ENCODE measurements at regions not wholly inside any gene's neighbourhood (a gene's known extent, or its start where the extent isn't known, plus 50 kb on each side); places are given as distances from the start of the nearest gene placed in this dataset.
"Not testable (repeated sequence)": the region's sequence is repeated elsewhere in the genome, so short reads cannot be mapped to it uniquely, and the experiment has no call there.

- no peaks in the 10 kb centered on the region for H3K27me3 Mint-ChIP-seq (ENCODE audit: insufficient read depth, unreplicated experiment)
- no peaks in the 10 kb centered on the region for H3K36me3 ChIP-seq (ENCODE audit: control insufficient read depth, insufficient read depth, low read length)
- H3K9me3 ChIP-seq: no peaks in the 10 kb centered on the region; the same call in 1 of the 2 replicates
- H3K27ac Mint-ChIP-seq (ENCODE audit: unreplicated experiment): no peak overlapping the region
- H3K4me1 ChIP-seq: no peaks in the 10 kb centered on the region
- H3K4me1 Mint-ChIP-seq (ENCODE audit: low read depth, unreplicated experiment): no peaks in the 10 kb centered on the region
- intact Hi-C loops (cut with micrococcal nuclease; ENCODE audit: unreplicated experiment): no loop called here
- no peak overlapping the region for H3K4me3 ChIP-seq (ENCODE audit: low read depth, low read length)
- no TSS peak for BruUV-seq (replicated peaks)
- no peak for DNase-seq
- H3K36me3 Mint-ChIP-seq (ENCODE audit: insufficient read depth, unreplicated experiment): no peaks in the 10 kb centered on the region
- no peaks in the 10 kb centered on the region for H3K9me3 Mint-ChIP-seq (ENCODE audit: unreplicated experiment)
- CTCF ChIA-PET: no interaction called here
- no peak for TF ChIP-seq CTCF (IDR thresholded peaks at IDR 0.05; ENCODE audit: insufficient read depth in 1 of 2, low read depth in 1 of 2, low read length in 1 of 2, severe bottlenecking in 1 of 2, unreplicated experiment in 1 of 2)
- H3K4me3 Mint-ChIP-seq (ENCODE audit: unreplicated experiment): no peak overlapping the region
- POLR2A ChIA-PET: no interaction called here
- H3K27me3 ChIP-seq (replicated peaks; ENCODE audit: control insufficient read depth, insufficient read depth, low read length): no peaks in the 10 kb centered on the region
Observed at GRCh38 chr2:34229998-34230397, 630.9 kb upstream of the FAM98A start.

- CTCF ChIA-PET: no interaction called here
- TF ChIP-seq CTCF (IDR thresholded peaks at IDR 0.05; ENCODE audit: insufficient read depth in 1 of 2, low read depth in 1 of 2, low read length in 1 of 2, severe bottlenecking in 1 of 2, unreplicated experiment in 1 of 2): no peak
- Histone ChIP-seq H3K4me3 (ENCODE audit: low read depth, low read length) (no peak overlapping the region), H3K27me3 (replicated peaks; ENCODE audit: control insufficient read depth, insufficient read depth, low read length) (no peaks in the 10 kb centered on the region), H3K4me1 (no peaks in the 10 kb centered on the region), H3K36me3 (ENCODE audit: control insufficient read depth, insufficient read depth, low read length) (no peaks in the 10 kb centered on the region), H3K9me3 (no peaks in the 10 kb centered on the region; the same call in 1 of the 2 replicates)
- POLR2A ChIA-PET: no interaction called here
- Mint-ChIP-seq H3K36me3 (ENCODE audit: insufficient read depth, unreplicated experiment) (no peaks in the 10 kb centered on the region), H3K9me3 (ENCODE audit: unreplicated experiment) (peaks cover 24% of the 10 kb centered on the region), H3K4me3 (ENCODE audit: unreplicated experiment) (no peak overlapping the region), H3K27ac (ENCODE audit: unreplicated experiment) (no peak overlapping the region), H3K27me3 (ENCODE audit: insufficient read depth, unreplicated experiment) (peaks cover 6% of the 10 kb centered on the region), H3K4me1 (ENCODE audit: low read depth, unreplicated experiment) (no peaks in the 10 kb centered on the region)
- intact Hi-C loops (cut with micrococcal nuclease; ENCODE audit: unreplicated experiment): no loop called here
- no TSS peak for BruUV-seq (replicated peaks)
- no peak for DNase-seq
Observed at GRCh38 chr2:34215174-34215573, 616.1 kb upstream of the FAM98A start.

- H3K4me3 Mint-ChIP-seq (ENCODE audit: unreplicated experiment); H3K9me3 ChIP-seq; POLR2A ChIA-PET; H3K4me1 Mint-ChIP-seq (ENCODE audit: low read depth, unreplicated experiment); CTCF ChIA-PET; H3K27ac Mint-ChIP-seq (ENCODE audit: unreplicated experiment); H3K4me1 ChIP-seq; H3K27me3 ChIP-seq (replicated peaks; ENCODE audit: control insufficient read depth, insufficient read depth, low read length); intact Hi-C loops (cut with micrococcal nuclease; ENCODE audit: unreplicated experiment); H3K4me3 ChIP-seq (ENCODE audit: low read depth, low read length); H3K27me3 Mint-ChIP-seq (ENCODE audit: insufficient read depth, unreplicated experiment); BruUV-seq (replicated peaks); H3K36me3 ChIP-seq (ENCODE audit: control insufficient read depth, insufficient read depth, low read length); H3K36me3 Mint-ChIP-seq (ENCODE audit: insufficient read depth, unreplicated experiment): not testable (repeated sequence)
- DNase-seq: peak in 1 of 2 experiments; percentile 30
- peaks cover 40% of the 10 kb centered on the region for H3K9me3 Mint-ChIP-seq (ENCODE audit: unreplicated experiment)
Observed at GRCh38 chr2:34210382-34210781, 611.3 kb upstream of the FAM98A start.

GRCh38 chr2:34204560-34204959 lies 605.5 kb upstream of the FAM98A start:
- Mint-ChIP-seq H3K27me3 (ENCODE audit: insufficient read depth, unreplicated experiment) (peaks cover 2% of the 10 kb centered on the region), H3K36me3 (ENCODE audit: insufficient read depth, unreplicated experiment) (no peaks in the 10 kb centered on the region), H3K4me1 (ENCODE audit: low read depth, unreplicated experiment) (no peaks in the 10 kb centered on the region), H3K27ac (ENCODE audit: unreplicated experiment) (no peak overlapping the region), H3K4me3 (ENCODE audit: unreplicated experiment) (no peak overlapping the region), H3K9me3 (ENCODE audit: unreplicated experiment) (peaks cover 16% of the 10 kb centered on the region)
- Histone ChIP-seq H3K4me3 (ENCODE audit: low read depth, low read length) (no peak overlapping the region), H3K27me3 (replicated peaks; ENCODE audit: control insufficient read depth, insufficient read depth, low read length) (no peaks in the 10 kb centered on the region), H3K36me3 (ENCODE audit: control insufficient read depth, insufficient read depth, low read length) (no peaks in the 10 kb centered on the region), H3K9me3 (no peaks in the 10 kb centered on the region; the same call in 1 of the 2 replicates), H3K4me1 (no peaks in the 10 kb centered on the region)
- no peak for DNase-seq
- CTCF ChIA-PET: no interaction called here
- BruUV-seq (replicated peaks): no TSS peak
- intact Hi-C loops (cut with micrococcal nuclease; ENCODE audit: unreplicated experiment): no loop called here
- TF ChIP-seq CTCF (IDR thresholded peaks at IDR 0.05; ENCODE audit: insufficient read depth in 1 of 2, low read depth in 1 of 2, low read length in 1 of 2, severe bottlenecking in 1 of 2, unreplicated experiment in 1 of 2): no peak
- POLR2A ChIA-PET: no interaction called here

All from Caco-2 (cell line).